ENCODE measurements at regions not wholly inside any gene's neighbourhood (a gene's known extent, or its start where the extent isn't known, plus 50 kb on each side); places are given as distances from the start of the nearest gene placed in this dataset.

DNA sequence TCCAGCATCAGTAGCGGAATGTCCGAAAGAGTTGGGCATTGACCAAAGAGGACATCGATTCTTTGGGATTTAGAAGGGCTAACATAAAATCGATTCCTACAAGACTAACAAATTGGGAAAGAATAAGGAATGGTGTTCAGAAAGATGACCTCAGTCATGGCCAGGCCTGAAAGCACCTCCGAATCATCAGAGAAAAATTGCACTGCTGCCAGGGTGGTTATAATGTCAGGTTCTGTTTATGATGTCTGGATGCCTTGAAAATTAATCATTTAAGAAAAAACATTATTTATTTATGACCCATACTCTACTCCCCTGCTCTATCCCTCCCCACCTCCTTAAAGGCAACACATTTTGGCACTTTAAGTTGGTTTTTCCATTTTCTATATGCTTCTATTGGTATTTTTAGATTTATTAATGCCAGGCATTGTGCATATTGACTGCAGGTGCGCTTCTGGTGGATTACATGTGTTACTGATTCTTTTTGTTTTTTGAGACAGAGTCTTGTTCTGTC is 104.7 kb downstream of the MYCN start:
- no peak for DNase-seq (ENCODE audit: low read depth)
- H3K4me3 ChIP-seq (ENCODE audit: low read depth, low read length): no peak overlapping the region
- TF ChIP-seq MYC (IDR thresholded peaks at IDR 0.05; ENCODE audit: low read depth, low read length): no peak
- TF ChIP-seq, protein P1, sequence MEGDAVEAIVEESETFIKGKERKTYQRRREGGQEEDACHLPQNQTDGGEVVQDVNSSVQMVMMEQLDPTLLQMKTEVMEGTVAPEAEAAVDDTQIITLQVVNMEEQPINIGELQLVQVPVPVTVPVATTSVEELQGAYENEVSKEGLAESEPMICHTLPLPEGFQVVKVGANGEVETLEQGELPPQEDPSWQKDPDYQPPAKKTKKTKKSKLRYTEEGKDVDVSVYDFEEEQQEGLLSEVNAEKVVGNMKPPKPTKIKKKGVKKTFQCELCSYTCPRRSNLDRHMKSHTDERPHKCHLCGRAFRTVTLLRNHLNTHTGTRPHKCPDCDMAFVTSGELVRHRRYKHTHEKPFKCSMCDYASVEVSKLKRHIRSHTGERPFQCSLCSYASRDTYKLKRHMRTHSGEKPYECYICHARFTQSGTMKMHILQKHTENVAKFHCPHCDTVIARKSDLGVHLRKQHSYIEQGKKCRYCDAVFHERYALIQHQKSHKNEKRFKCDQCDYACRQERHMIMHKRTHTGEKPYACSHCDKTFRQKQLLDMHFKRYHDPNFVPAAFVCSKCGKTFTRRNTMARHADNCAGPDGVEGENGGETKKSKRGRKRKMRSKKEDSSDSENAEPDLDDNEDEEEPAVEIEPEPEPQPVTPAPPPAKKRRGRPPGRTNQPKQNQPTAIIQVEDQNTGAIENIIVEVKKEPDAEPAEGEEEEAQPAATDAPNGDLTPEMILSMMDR (IDR thresholded peaks at IDR 0.05; ENCODE audit: low read depth, low read length): no peak
- no peak for TF ChIP-seq POLR2A (IDR thresholded peaks at IDR 0.05; ENCODE audit: extremely low read depth, insufficient read length)
- TF ChIP-seq, protein P2, sequence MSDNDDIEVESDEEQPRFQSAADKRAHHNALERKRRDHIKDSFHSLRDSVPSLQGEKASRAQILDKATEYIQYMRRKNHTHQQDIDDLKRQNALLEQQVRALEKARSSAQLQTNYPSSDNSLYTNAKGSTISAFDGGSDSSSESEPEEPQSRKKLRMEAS (IDR thresholded peaks at IDR 0.05; ENCODE audit: low read depth, low read length): no peak

DNA sequence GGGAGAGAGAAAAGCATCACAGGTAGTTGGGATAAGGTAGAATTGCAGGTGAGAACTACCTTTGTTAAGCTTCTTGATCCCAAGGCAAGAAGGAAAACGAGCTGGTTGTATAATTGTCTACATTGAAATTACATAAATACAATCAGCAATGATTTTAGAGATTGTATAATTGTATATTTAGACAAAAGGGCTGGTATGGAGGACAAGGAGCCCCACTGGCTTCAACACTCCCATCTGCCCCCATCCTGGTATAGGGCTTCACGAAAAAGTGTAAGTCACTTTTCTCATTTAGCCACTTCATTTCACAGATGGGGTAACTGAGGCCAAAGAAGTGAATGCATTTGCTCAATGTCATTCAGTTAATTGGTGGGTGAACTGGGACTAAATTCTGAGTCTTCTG is 103.3 kb downstream of the MYCN start:
- no peak overlapping the region for H3K4me3 ChIP-seq (ENCODE audit: low read depth, low read length)
- no peak for TF ChIP-seq POLR2A (IDR thresholded peaks at IDR 0.05; ENCODE audit: extremely low read depth, insufficient read length)
- TF ChIP-seq, protein P1 (IDR thresholded peaks at IDR 0.05; ENCODE audit: low read depth, low read length): no peak
- TF ChIP-seq MYC (IDR thresholded peaks at IDR 0.05; ENCODE audit: low read depth, low read length): no peak
- TF ChIP-seq, protein P2 (IDR thresholded peaks at IDR 0.05; ENCODE audit: low read depth, low read length): no peak
- DNase-seq (ENCODE audit: low read depth): no peak

DNA sequence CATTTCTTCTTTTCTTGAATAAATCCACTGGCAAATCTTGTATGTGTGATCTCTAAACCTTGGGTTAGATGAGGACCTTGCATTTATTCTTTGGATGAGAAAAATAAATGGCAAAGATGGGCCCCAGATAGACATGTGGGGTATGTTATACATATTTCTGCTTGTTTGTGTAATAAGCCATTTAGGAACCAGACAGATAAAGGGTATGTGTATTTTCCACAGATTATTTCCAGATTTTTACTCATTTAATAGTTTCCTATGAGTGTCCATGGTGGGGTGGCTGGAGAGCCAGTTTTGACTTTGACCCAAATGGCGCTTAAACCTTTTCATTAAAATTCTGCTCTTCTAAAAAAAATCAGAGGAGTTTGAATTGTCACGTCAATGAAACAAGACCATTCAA is 102.8 kb downstream of the MYCN start:
- H3K4me3 ChIP-seq (ENCODE audit: low read depth, low read length): no peak overlapping the region
- DNase-seq (ENCODE audit: low read depth): no peak
- TF ChIP-seq, protein P2 (IDR thresholded peaks at IDR 0.05; ENCODE audit: low read depth, low read length): no peak
- TF ChIP-seq MYC (IDR thresholded peaks at IDR 0.05; ENCODE audit: low read depth, low read length) (no peak), POLR2A (IDR thresholded peaks at IDR 0.05; ENCODE audit: extremely low read depth, insufficient read length) (no peak)
- TF ChIP-seq, protein P1 (IDR thresholded peaks at IDR 0.05; ENCODE audit: low read depth, low read length): no peak

DNA sequence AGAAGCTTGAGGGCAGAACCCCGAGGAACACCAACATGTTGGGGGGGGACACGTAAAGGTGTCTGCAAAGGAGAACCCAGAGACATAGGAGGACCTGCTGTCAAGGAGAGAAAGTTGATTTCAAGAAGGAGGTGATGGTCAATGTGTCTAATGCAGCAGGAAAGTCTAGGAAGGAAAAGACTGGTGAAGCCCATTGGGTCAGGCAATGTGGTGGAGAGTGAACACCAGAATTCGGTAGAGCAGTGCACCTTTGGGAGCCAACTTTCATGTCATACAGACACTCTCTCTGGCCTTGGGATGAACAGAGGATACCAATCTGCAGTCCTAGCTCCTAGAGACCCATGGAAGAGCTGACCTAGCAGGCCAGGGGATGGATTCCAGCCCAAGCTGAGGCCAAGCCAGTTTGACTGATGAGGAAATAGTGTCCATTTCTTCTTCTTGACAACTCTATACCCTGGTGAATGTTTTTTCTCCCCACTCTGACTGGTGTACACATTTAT is 101.9 kb downstream of the MYCN start:
- DNase-seq (ENCODE audit: low read depth): no peak
- TF ChIP-seq, protein P2 (IDR thresholded peaks at IDR 0.05; ENCODE audit: low read depth, low read length): no peak
- TF ChIP-seq MYC (IDR thresholded peaks at IDR 0.05; ENCODE audit: low read depth, low read length) (no peak), POLR2A (IDR thresholded peaks at IDR 0.05; ENCODE audit: extremely low read depth, insufficient read length) (no peak)
- TF ChIP-seq, protein P1 (IDR thresholded peaks at IDR 0.05; ENCODE audit: low read depth, low read length): no peak
- H3K4me3 ChIP-seq (ENCODE audit: low read depth, low read length): no peak overlapping the region

DNA sequence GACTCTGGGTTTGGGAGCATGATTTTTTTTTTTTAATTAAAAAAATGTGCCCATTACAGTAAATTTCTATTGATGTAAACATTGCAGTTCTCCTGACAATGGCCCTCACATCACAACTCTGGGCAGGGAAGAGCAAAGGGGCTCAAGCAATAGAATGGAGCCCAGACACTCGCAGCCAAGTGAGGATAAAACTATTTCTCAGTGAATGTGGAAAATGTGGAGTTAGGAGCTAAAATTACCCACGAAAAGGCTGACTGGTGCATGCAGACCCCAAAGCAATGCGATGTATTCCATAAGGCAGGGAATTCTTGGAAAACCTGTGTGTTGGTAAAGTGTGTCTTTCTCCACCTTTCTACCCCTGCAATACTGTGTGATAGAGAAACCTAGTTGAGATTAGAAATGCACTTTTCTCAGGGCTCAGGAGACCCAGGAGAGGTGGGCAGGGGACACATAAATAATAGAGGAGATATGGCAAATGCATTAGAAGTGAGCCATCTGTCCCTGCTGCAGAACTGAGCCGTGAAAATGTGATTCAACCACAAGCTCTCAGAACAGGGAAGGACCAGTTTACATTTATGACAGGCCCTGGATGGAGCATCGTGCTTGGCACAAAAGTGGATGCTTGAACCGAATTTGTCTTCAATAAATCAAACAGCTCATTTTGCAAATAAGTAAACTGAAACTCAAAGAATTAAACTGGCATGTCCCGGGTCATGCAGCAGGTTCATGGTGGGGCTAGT is 100.1 kb downstream of the MYCN start:
- no peak for DNase-seq (ENCODE audit: low read depth)
- TF ChIP-seq MYC (IDR thresholded peaks at IDR 0.05; ENCODE audit: low read depth, low read length): no peak
- no peak for TF ChIP-seq POLR2A (IDR thresholded peaks at IDR 0.05; ENCODE audit: extremely low read depth, insufficient read length)
- TF ChIP-seq, protein P2 (IDR thresholded peaks at IDR 0.05; ENCODE audit: low read depth, low read length): no peak
- TF ChIP-seq, protein P1 (IDR thresholded peaks at IDR 0.05; ENCODE audit: low read depth, low read length): no peak
- H3K4me3 ChIP-seq (ENCODE audit: low read depth, low read length): no peak overlapping the region

Data from NB4 (cell line).